NCI-H1417 (cell line): ENCODE measurements at regions not wholly inside any gene's neighbourhood (a gene's known extent, or its start where the extent isn't known, plus 50 kb on each side); places are given as distances from the start of the nearest gene placed in this dataset.

Source experiments
- DNase-seq, 3 experiments: peaks; one replicate each; lab custom pipeline; 2025; lab: John Stamatoyannopoulos, UW

GRCh38 chr12:25755136-25755970 is 202.3 kb upstream of the LMNTD1 start:
- no peak for DNase-seq

GRCh38 chr12:25755971-25756260 is 202.6 kb upstream of the RASSF8 start:
- DNase-seq, result no peak

GRCh38 chr12:25757037-25757665 is 201.3 kb upstream of the RASSF8 start:
- no peak for DNase-seq

GRCh38 chr12:25759752-25760151 is 198.7 kb upstream of the RASSF8 start:
- DNase-seq, result no peak

- no peak for DNase-seq
Observed at GRCh38 chr12:25761356-25761755, 197.1 kb upstream of the RASSF8 start.

- no peak for DNase-seq
Observed at GRCh38 chr12:25764409-25764808, 194.1 kb upstream of the RASSF8 start.

- peak in 1 of 3 experiments; percentile 6 for DNase-seq
Observed at GRCh38 chr12:25764892-25765291, 193.6 kb upstream of the RASSF8 start.

GRCh38 chr12:25767606-25768005 is 190.9 kb upstream of the RASSF8 start:
- DNase-seq, result no peak

GRCh38 chr12:25768151-25768550 is 190.3 kb upstream of the RASSF8 start:
- DNase-seq, result no peak

- no peak for DNase-seq
Observed at GRCh38 chr12:25769082-25769945, 189.2 kb upstream of the RASSF8 start.

GRCh38 chr12:25771041-25771440 is 187.4 kb upstream of the RASSF8 start:
- no peak for DNase-seq

GRCh38 chr12:25771476-25771875 is 187.0 kb upstream of the RASSF8 start:
- DNase-seq, result no peak

- DNase-seq, result peak in 1 of 3 experiments; percentile 39
Observed at GRCh38 chr12:25775968-25776367, 182.5 kb upstream of the RASSF8 start.

GRCh38 chr12:25780771-25781170 is 177.7 kb upstream of the RASSF8 start:
- DNase-seq, result peak in 1 of 3 experiments; percentile 43

- peak in 2 of 3 experiments; percentile 50 to 91 for DNase-seq
Observed at GRCh38 chr12:25781232-25781631, 177.2 kb upstream of the RASSF8 start.

- DNase-seq, result no peak
Observed at GRCh38 chr12:25783566-25783965, 174.9 kb upstream of the RASSF8 start.

- DNase-seq, result peak in 2 of 3 experiments; percentile 33 to 72
Observed at GRCh38 chr12:25784669-25785068, 173.8 kb upstream of the RASSF8 start.

GRCh38 chr12:25785134-25785533 is 173.3 kb upstream of the RASSF8 start:
- DNase-seq, result no peak

GRCh38 chr12:25787701-25788100 is 170.8 kb upstream of the RASSF8 start:
- DNase-seq, result no peak

GRCh38 chr12:25788707-25789442 is 169.6 kb upstream of the RASSF8 start:
- no peak for DNase-seq

- DNase-seq, result no peak
Observed at GRCh38 chr12:25789541-25789944, 168.9 kb upstream of the RASSF8 start.

GRCh38 chr12:25792031-25792430 is 166.5 kb upstream of the RASSF8 start:
- no peak for DNase-seq
